NCI-H1436 (cell line): ENCODE measurements at regions not wholly inside any gene's neighbourhood (a gene's known extent, or its start where the extent isn't known, plus 50 kb on each side); places are given as distances from the start of the nearest gene placed in this dataset.

Source experiments
- DNase-seq: peaks from one replicate; lab custom pipeline; 2025; lab: John Stamatoyannopoulos, UW

DNA sequence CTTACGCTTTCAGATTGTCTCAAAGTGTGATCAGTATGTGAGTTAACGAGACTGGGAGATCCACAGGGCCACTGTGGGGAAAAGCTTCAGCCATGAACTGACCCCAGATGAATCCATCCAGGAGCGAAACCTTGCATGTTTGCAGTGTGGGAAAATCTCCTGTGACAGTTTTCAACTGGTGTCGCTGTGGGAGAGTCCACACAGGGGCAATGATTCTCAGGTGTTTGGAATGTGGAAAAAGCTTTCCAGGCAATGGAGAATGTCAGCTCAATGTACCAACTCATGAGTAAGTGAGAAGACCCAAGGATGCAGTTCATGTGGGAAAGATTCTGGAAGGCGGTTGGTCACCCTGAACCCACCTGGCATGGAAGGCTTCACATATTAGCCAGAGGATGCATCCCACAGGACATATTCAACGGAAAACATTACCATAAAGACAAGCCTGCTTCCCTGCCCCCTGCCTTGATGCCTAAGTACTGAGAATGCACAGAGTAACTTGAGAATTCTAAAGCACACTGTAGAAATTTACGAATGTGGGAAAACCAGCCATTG lies 204.1 kb upstream of the BMPER start:
- DNase-seq, result no peak

DNA sequence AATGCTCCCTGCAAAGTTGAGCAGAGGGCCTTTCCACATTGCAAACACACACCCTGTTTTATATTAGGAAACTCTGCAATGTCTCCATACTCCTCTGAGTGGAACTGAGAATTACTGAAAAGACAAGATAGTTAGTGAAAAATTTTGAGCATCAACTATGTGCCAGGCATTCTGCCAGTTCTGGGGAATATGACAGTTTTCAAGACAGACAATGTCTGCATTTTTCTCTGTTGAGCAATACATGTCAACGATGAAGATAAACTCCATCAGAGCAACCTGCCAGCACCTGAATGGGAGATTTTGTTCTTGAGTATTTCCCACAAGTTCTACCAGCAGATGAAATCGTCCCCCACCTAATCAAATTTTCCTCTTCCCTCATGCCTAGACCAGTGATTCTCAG lies 203.4 kb upstream of the BMPER start:
- DNase-seq, result no peak

DNA sequence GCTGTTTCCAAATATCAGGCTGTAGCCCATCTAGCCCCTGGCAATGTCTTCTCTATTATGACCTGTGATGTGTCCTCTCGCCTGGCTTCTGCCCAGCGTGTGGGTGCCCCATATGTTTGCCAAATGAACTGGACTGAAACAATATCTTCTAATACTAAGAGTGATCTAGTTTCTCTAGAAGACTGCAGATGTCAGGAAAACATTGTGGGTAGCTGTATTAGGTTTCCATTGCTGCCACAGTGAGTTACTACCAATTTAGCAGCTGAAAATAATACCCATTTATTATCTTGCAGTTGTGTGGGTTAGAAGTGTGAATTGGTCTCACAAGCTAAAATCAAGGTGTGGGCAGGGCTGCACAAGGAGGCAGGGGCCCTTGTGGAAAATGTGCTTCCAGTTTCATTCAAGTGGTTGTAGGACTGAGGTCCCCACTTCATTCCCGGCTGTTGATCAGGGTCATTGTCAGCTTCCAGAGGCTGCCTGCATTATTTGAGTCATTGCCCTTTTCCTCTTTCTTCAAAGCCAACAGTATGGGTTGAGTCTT lies 202.8 kb upstream of the BMPER start:
- DNase-seq, result no peak

DNA sequence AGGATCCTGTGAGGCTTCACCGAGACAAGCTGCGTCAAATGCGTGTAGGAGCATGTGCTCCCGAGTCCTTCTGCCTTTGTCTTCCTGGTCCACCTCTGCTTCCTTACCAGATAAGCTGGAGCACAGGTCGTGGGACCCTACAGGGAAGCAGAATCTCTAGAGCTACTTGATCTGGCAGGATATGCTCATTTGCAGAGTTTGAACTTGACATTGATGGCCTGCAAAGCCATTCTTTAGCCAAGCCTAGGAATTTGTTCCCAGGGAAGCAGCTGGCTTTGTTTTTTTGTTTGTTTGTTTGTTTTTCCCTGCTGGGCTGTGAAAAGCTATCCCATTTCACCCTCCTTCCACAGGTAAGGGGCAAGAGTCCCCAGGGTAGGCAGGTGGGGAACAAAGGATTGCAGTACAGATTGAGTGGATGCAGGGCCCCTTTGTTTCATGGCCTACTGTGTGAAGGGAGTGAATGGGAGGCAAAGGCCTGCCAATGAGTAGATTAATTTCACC lies 200.0 kb upstream of the BMPER start:
- DNase-seq, result no peak

GRCh38 chr7:33706186-33706585 lies 199.2 kb upstream of the BMPER start:
- DNase-seq, result no peak

DNA sequence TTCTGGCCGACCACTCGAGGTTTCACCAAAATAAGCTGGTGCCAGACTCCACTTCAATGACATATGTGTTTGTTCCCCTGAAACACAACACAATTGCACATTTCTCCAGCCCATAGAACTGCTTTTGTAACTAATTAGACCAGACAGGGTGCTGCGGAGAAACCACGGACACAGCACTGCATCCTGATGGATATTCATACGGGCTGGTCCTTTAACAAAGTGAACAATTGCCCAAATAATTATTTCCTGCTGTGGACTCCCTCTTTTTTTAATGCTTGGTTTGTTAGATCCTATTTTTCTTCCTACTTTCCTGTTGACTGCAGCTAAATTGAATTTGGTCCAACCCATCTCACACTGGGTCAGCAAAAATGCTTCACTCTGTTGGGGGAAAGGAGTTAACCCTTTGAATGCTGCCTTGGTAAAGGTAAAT lies 198.6 kb upstream of the BMPER start:
- DNase-seq, result no peak

DNA sequence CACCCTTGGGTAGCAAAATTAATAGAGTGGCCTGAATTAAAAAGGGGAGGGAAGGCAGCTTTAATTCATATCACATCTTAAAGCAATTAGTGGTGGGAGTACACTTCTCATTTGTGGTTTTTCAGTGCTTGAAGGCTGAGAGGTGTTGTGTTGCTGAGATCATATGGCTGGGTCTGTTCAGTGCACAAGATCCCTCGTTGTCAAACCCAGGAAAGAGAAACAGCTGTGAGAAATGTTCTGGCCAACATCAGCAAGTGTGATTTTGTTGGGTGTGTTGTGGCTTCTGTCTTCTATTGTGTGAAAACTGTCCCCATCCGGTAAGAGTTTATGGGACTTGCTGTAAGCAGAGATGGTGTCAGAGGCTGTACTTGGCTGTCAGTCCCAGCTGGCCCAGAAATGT lies 197.9 kb upstream of the BMPER start:
- DNase-seq, result no peak

GRCh38 chr7:33710608-33711007 lies 194.7 kb upstream of the BMPER start:
- DNase-seq, result no peak

DNA sequence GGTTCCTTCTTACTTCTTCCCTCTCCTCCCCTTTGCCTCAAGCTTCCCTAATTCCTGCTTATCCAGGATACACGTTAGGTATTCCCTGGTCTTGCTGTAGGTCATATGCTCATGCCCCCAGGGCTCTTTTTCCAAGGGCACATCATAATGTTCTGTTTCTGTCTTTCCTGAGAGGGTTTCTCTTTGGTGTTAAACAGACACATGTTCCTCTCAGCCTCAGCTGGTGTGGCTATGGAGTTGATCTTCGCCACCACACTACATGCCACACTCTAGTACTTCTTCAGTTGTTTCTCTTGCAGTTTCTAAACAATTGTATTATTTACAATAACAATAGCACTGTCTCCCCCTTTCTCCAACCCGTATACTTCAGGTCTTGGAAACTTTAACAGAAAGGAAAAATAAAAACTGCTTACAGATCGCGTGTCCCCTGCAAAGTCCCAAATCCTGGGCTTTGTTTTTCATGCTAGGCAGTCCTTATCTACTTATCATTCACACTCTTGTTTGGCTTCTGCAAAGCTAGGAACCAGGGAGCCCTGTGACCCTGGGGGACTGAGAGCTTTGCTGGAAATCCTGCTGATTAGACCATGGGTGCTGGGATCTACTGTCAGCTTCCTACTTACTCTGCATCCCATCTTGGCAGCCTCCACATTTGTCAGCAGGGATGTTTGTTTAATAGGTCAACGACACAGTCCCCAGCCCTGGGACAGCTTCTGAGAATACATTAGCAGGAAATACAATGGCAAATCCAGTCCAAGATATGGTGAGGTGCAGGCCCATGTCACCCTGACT lies 193.9 kb upstream of the BMPER start:
- DNase-seq, result no peak

DNA sequence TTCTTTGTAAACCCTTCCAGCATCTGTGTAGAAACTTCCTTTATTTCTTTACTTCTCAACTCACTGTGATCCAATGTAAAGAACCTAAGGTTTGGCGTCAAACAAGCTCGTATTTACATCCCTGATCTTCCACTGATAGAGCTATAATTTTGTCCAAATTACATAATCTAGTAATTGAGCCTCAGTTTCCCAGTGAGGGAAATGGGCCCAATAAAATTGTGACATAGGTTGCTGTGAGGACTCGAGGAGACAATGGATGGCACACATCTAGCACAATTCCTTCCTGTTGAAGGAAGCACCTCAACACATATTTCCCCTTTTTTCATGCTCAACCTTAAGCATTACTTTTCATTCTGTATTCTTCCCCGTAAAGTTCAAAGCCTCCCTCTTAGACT lies 193.3 kb upstream of the BMPER start:
- no peak for DNase-seq

- no peak for DNase-seq
Observed at GRCh38 chr7:33714208-33714607, 191.1 kb upstream of the BMPER start.

DNA sequence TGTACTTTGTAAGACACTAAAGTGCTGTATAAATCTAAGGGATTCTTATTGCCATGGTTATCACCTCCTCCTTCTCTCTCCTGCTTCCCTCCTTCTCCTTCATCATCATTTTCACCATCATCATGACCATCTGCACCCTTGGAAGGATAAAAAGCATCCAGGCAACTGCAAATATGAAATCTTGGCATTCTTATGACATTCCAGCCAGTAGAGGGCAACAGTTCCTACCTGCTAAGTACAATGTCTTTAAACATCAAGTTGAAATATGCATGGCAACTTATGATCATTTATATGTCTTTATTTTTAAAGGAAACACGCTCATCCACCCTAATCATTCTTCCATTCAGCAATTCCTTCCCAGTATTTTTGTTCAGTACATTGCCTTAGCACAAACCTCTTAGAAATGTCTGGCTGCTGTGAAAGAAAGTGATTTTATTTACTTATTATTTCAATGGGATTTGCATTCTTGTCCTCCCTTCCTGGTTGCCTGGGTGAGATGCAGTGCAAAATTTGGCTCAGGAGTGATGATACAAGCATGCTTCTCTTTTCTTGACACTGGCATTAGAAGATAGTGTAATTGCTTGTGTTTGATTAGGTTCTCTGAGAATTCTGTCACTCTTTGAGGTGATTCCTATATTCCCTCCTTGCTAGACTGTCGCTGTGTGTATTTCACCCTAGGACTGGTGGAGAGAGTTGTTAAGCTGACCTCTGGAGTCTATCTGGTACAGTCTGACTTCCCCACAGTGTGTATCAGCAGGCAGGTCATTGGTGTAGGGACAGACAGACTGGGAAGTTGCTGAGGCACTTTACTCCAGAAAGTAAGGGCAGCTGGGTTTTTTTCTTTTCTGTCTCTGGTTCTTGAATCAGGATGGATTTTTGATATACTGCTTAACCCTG lies 188.5 kb upstream of the BMPER start:
- DNase-seq, result peak; percentile 3

GRCh38 chr7:33719059-33719581 lies 186.2 kb upstream of the BMPER start:
- no peak for DNase-seq

DNA sequence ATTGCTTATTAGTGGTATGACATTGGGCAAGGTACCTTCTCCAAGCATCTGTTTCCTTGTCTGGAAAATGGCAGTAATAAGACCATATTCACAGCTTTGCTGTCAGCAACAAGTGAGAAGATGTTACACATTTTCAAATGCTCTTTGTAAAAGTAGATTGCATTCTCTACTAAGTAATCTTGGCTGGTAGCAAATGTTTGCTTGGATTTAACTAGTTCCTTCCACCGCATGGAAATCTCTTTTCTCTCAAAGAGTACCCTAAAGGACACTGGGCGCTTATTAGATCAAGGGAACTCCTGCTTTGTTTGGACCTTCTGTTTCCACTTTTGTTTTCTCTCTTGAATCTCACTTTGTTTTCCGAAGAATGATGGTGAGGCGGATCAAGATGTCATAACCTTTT lies 185.2 kb upstream of the BMPER start:
- no peak for DNase-seq

DNA sequence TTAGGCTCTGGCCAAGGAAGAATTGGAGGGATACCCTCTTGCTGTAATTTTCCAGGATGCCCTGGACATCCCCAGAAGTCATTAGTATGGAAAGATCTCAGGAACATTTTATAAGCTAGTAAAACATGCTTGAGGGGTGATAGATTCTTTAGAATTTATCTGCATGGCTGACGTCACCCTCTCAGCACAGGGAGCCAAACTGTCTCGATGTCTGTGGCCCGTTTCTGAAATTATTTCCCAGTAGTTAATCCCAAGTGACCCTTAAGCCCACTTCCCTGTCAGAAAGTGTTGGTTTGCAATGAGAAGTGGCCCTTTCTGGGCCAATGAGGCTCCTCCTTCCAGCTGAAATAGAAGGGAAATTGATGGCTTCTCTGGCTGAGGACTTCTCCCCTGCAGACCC lies 184.5 kb upstream of the BMPER start:
- no peak for DNase-seq

DNA sequence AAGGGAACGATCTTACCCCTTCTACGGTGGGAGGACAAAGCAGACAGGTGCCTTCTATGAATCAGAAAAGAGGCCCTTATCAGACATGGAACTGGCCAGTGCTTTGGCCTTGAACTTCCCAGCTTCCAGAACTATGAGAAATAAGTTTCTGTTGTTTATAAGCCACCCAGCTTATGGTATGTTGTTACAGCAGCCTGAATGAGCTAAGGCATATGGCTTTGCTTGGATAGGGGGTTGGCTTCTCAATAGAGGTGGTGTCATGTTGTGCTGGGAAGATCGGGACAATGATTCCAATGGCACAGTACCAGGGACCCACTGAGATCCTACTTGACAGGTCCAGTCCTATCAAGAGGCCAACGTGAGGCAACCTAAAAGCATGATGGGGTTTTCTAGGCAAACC lies 183.4 kb upstream of the BMPER start:
- no peak for DNase-seq

DNA sequence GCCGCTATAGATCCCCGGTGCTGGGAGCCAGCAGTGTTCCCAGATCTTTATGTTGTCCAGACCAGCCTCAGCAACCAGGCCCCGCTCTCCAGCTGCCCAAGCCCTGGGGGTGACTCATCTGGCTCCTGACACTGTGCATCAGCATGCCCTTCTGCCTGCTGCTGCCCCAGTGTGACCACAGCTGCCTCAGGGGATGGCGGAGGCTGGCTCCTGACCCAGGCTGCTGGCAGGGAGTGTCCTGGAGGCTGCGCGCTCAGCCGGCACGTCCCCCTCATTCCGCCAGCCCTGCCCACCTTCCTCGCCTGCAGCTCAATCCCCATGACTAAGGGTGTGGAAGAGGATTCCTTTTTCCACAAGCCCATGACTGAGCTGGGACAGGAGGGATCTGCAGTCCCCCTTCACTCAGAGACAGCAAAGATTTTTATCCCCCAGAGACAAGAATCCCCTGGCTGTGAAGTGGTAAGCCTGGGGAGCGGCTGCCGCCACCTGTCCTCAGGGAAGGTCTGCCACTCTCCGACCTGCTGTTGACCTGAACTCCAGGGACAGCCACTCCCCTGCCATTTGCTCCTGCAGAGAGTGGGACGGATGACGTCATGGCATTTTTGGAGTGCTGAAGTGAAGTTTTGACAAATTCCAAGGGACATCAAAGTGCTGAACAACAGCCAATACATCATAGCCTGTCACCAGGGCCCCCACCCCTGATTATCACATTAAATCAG lies 182.8 kb upstream of the BMPER start:
- no peak for DNase-seq

- no peak for DNase-seq
Observed at GRCh38 chr7:33724201-33724600, 181.1 kb upstream of the BMPER start.

DNA sequence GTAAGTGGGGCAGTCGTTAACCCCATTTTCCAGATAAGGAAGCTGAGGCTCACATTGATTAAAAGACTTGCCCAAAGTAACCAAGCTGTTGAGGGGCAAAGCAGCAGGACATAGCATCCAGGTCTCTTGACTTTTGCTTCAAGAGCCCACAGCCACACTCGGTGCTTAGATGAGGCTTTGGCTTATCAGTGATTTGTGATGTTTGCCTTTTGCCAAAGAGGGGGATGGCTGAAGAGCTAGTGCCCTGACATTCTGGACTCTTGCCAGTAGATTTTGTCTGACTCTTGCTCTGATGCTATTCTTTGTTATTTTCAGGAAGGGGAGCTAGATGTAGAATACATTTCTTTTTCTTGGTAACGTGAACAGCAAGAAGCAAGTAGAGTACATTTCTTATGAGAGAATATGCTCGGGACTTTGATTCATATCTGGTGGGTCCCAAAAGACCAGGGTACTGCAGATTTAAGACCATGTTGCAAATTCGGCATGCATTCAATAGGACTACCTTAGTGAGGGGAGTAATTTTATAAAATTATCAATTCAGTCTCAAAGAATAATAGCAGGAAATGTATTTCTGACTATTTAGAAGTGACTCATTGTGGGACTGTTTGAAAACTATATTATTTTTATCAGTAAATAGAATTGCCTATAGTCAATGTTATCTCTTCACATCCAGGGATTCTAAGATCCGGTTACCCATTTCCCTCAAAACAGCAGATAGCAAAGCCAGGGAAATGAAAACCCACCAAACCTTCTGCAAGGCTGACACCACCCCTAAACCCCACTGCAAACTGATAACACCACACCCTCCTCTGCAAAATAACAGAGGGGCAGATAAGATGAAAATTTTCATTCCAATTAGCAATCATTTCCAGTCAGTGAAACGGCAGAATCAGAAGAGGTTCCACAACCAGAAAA lies 180.0 kb upstream of the BMPER start:
- no peak for DNase-seq

DNA sequence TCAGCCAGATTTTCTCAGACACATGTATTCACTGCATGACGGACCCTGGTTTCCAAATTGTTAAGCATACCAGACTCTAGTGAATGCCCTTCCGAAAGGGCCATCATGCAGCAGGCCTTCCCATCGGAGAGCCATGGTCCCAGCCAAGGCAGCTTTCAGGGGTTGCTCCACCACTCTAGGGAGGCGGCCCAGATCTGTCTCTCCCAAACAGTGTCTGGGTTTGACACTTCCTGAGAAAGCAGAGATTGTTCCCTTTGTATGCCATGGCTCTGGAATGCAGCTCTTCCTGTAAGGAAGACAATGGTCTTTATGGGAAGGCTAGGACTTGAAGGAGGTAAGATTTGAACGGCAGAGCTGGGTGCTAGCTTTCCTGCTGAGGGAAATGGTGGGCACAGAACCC lies 178.8 kb upstream of the BMPER start:
- DNase-seq, result no peak

DNA sequence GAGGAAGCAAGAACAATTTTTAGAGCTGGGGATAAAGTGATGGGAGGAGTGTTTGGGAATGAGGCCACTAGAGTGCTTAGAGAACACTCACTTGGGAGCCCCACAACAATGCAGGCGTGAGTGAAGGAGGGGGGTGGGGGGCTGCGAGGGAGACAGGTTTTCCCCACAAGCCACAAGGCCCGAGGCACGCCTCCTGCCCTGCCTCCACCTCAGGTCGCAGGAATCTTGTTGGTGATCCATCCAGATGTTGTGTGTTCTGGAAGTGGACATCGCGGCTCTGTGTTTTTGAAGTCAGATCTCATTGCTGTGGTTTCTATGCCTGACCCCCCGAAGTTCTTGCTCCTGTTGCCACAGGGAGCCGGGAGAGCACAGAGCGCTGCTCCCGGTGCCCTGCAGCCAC lies 178.0 kb upstream of the BMPER start:
- DNase-seq, result no peak
